HG03196 (cell line): ENCODE measurements at regions not wholly inside any gene's neighbourhood (a gene's known extent, or its start where the extent isn't known, plus 50 kb on each side); places are given as distances from the start of the nearest gene placed in this dataset.
"Not testable (repeated sequence)": the region's sequence is repeated elsewhere in the genome, so short reads cannot be mapped to it uniquely, and the experiment has no call there.

Experiments used
- ATAC-seq: cut with Tn5 transposase; IDR thresholded peaks from one replicate; pipeline ENCODE4 v1.9.1; 2021; ENCODE audit not compliant: unreplicated experiment

DNA sequence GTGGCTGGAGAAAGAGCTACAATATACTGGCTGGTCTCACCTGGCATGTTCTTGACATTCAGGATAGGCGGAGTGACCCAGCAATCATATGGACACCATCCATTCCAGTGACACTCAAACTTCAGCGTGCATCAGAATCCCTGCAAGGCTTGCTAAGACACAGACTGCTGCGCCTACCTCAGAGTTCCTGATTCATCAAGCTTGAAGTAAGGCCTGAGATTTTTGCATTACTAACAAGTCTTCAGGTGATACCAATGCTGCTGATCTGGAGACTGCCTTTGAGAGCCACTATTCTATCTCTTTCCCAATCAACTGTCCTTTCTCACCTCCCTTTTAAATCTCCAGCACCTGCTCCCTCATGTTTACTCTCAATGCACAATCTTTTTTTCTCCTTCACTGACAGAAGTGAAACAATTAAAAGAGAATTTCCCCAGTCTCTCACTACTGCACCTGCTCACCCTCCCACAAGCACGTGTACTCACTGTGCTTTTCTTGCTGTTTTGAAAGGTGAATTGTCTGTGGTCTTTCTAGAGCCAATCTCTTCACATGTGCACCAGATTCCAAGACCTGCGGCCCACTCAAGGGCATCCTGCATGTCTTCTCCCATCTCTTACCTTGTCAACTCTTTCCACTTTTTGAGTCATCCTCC is 519.2 kb downstream of the TTLL7 start:
- ATAC-seq, result not testable (repeated sequence)

DNA sequence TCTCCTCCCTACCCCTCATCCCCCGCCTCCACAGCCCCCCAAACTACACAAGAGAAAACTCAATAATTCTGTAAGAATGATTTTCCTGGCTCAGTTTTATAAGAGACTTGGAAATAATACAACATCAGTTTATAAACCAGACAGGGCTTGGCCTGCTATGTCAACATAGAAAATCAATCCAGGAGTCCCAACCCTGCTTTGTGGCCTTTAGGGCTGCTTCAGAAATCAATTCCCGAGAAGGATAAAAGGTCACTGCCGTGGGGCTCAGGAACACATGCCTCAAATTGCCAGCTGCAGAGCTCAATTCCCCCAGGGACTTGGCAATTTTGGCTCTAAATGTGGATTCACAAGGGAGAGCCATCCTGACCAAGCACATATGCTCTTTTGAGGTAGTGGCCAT is 520.8 kb downstream of the TTLL7 start:
- not testable (repeated sequence) for ATAC-seq

DNA sequence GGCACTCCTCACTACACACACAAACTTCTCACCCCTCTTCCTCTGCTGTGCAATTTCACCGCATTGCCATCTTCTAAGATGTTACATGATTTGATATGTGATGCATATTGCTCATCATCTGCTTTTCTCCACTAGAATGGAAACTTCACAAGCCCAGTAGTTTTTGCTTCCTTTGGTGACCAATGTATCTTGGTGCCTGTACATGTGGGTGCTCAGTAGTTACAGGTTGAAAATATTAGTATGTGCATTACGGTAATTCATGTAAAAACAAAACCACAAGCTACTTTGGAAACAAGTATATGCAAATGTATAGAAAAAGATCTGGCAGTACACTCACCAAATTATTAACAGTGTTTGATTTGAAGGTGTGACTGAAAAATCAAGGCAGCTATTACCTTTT is 522.4 kb downstream of the TTLL7 start:
- ATAC-seq, result not testable (repeated sequence)

DNA sequence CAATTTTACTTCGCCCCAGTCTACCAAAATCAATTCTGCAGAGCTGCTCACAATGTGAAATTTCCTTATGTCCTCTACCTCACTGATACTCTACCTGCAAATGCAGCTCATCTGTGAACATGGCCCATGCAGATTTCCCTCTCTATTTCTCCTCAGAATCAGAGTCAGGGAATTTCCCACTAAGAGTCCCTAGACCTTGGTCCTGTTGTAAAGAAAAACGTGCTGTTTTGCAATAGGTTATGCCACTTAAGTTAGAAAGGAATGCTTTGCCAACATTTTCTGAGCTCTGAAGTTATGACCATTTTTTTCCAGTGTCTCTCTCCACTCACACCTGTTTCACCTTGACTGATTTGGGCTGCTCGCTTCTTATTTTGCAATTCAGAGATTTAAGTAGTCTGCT is 524.0 kb downstream of the TTLL7 start:
- ATAC-seq, result not testable (repeated sequence)

DNA sequence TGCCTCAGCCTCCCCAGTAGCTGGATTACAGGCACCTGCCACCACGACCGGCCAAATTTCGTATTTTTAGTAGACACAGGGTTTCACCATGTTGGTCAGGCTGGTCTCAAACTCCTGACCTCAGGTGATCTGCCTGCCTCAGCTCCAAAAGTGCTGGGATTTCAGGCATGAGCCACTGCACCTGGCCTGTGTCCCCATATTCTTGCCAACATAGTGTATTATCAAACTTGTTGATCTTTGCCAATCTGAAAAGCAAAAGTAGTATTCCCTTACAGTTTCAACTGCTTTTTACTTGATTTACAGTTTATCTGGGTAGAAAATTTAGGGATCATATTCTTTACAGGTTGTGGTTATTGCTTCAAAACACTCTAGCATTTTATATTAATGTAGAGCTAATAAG is 524.9 kb downstream of the TTLL7 start:
- ATAC-seq, result not testable (repeated sequence)

DNA sequence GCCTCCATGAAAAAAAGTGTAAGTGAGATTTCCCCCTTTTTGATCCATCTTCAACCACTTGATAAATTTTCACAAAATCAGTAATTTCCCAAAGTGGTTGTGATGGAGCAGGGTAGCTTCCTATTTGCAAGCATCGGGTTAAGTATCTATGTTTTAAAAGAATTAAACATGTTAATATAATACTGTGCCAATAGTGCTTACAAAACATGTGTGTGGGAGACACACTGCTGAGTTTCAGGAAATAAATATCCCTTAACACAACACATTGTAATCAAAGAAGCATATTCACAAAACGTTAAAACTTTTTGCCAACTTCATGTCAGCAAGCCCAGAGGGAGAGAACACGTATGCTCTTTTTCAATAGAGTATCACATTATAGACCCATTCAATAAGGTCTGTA is 526.9 kb downstream of the TTLL7 start:
- not testable (repeated sequence) for ATAC-seq

DNA sequence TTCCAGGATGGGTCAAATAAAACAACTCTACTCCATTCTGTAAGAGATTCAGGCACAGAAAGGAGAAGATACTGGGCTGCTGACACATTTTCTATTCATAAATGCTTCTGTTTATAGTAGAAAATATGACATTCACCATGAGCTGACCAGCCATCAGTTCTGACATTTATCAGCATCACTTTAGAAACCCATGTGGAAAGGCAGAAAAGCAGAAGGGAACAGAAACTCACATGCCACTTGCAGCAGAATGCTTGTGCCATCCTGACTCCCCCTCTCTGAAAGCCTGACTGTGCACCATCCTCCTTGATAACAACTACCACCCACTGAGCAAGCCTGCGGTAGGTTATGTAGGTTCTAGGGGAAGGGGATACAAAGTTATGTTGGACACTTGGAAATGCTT is 527.7 kb downstream of the TTLL7 start:
- not testable (repeated sequence) for ATAC-seq

DNA sequence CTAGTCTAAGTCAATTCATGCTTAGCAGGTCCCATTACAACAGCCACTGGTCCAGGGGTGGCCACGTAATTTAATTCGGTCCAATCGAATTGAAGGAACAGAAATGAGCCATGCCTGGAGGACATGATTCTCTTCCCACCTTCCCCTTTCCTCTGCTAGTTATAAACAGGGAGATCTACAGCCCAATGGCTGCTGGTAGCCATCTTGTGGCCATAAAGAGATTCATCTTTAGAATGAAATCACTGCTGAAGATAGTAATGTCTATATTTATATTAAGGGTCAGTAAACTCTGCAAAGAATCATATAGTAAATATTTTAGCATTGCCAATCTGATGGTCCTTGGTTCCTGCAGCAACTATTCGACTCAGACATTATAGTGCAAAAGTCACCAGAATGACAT is 530.6 kb downstream of the TTLL7 start:
- ATAC-seq, result not testable (repeated sequence)

DNA sequence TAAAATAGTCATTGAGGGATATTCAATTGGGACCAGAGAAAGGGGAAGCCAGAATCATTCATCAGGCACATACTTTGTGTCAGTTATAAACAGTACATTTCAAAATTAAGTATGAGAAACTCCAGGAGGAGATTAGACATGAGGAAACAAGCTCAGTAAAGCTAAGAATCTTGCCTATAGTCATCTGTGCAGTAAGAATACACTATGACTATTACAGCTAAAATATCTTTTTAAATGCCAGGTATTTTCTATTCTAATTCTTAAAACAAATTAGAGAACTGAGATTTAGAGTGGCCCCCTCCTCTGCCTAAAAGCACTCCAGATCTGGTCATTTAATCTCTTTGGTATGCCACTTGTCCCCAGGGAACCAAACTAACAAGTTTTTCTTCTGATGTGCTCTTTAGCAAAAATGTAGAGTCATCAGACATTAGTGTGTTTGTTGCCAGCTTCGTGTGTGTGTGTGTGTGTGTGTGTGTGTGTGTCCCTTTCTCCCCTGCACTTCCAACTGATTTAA is 541.1 kb downstream of the TTLL7 start:
- not testable (repeated sequence) for ATAC-seq

DNA sequence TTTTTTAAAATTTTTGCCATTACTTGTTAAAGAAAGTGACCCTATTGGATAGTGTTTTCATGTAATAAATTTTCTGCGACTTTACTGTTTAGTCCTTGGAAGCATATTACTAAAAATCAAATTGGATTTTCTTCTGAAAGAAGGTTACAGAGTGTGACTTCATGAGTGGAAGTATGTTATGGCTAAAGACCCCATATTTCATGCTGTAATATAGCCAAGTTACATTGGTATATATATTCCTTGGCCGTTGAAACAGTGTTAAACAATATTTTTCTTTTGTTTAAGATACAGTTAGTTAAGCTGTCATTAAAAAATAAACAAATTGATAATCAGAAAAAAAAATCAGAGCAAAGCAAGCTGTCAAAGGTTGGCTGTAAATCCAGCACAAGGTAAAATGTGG is 541.7 kb downstream of the TTLL7 start:
- ATAC-seq, result not testable (repeated sequence)

DNA sequence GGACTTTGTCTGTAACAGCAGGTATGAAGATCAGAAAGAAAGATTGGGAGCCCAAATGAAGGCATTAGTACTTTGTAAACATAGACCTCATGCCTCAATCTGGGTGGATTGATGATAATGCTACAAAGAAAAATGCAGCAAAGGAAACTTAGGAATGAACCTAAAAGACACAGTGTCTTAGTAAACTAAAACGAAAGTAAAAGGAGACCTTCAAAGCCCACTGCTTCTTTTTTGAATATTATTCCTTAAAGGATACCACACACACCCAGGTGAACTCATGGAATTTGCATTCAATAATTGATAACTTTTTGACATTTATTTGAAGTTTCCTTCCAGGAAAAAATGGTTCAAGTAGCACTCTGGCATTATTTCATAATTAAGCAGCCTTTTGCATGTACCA is 543.2 kb downstream of the TTLL7 start:
- not testable (repeated sequence) for ATAC-seq

DNA sequence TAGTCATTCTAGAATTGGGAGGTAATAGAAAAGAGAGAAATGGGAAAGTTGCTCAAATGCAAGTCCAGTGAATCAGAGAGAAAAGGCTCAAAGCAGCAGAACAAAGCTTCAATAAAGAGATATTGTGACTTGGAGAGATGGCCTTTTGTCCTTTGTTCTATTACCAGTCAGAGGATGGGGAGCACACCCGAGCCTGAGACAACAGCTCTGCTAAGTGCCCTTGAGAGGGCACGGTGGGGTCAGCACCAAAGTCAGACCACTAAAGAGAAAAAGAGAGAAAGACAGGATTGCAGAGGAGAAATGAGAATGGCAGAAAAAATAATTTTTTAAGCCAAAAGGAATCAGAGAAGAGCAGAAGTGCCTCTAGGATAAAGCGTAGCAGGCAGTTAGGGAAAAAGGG is 553.1 kb downstream of the TTLL7 start:
- ATAC-seq, result not testable (repeated sequence)

DNA sequence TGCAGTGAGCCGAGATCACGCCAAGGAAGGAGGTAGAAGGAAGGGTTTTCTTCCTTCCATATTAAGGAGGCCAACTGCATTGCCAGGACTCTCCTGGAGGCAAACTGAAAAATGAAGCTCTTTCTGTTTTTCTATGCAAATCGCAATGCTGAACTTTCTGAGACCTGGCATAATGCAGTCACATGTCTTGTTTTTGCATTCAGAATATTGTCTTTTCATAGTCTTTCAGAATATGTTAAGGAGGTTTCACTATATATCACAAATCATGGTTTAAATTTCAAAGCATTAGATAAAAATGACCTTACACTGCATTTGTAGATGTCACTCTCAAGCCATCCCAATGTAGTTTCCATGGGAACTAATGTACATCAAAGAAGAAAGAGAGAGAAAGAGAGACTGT is 556.5 kb downstream of the TTLL7 start:
- not testable (repeated sequence) for ATAC-seq

DNA sequence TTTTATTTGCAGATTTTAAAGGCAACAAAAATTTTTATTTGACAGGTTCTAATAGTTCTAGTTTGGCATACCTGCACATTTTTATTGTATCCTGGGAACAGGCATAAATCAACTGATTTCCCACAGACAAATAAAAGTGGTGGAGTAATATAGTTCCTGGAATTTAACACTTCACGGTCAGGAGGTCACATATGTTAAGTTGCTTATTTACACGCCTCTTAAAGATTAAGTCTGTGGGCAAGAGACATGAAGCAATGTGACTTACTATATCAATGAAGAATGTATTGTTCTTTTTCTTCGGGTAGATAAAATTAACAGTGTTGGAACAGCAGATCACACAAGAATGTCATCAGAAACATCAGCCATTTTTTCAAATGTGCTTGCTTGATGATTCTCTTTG is 558.3 kb downstream of the TTLL7 start:
- not testable (repeated sequence) for ATAC-seq

DNA sequence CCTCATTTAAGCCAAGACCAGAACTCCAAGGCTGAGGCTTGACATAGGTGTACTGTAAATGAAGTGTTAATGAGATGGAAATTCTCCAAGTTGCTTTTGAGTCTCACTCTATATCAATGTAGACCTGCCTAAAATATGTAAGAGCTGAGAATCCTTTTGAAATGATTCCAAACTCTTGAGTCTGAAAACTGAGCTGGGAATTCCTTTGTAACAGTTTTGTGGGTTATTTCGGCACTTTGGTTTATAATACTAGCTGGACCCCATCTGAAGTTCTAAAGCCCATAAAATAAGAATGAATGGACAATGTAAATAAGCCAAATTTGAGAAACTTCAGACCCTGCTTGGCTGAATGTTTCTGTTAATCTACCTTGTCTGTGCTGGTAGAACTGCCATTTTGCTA is 558.9 kb downstream of the TTLL7 start:
- ATAC-seq, result not testable (repeated sequence)

DNA sequence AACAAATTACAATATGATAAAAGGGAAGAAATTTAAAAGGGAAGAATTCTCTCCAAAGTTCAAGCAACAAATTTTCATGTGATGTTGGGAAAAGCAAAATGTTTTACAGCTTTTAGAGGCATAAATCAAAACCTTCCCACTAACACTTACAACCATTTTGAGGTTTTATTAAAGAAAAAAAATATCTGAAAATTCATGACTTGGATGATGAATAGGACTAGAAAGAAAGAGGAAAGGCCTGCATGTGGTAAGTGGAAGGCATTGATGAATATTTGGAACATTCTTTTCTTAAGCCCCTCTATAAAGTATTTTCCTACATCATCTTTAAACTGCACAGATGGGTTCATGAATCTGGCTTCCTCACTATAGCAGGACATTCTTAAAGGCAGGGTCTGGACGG is 560.6 kb downstream of the TTLL7 start:
- ATAC-seq, result not testable (repeated sequence)

DNA sequence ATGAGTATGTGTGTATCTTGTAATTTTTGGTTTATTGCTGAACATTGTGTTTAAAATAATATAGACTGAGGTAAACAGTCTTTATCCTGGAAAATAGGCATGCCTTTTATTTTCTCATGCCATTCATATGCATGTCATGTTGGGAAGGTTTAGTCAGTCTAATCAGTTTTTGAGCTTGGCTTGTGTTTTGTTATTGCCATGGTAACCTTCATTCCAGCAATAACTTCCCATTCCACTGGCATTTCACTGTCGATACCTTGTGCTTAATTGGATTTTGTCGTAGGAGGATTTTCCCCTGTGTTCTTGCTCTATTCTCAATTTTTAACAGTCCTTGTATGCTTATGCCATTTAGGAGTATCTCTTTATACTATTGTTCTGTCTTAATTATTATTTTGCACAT is 563.6 kb downstream of the TTLL7 start:
- not testable (repeated sequence) for ATAC-seq

DNA sequence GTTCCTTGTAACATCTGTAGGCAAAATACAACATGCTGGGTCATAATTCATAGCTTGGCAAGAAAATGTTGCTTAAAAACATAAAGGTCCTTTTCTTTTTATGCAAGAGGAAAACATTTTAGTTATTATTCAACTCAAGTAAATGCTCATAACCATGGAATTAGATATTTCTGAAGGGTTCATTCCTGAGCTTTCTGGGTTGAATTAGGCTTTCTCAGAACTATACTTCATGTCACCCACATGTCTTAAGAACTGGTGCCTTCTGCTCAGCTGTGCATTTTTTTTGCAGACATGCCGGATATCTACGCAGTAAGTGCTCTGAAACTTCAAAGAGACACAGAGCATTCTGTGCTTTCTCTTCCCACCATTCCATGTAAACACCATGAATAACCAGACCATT is 571.4 kb downstream of the TTLL7 start:
- ATAC-seq, result not testable (repeated sequence)

DNA sequence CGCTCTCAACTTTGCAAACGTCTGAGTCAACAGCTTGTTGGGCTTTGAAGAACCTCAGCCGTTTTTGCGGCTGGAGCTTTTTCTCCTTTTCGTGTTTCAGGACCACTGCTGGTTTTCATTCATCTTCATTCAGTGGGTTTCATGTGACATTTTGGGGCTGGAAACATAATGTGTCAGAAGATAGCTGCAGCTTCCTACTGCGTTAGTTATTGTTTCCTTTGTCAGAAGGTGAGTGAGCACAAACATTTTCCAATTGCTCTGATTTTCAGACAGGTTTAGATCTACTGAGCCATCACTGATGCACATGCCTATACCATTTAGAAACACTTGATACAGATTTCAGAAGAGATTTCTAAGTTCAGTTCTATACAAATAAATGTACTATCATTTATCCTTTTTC is 575.5 kb downstream of the TTLL7 start:
- ATAC-seq, result not testable (repeated sequence)

DNA sequence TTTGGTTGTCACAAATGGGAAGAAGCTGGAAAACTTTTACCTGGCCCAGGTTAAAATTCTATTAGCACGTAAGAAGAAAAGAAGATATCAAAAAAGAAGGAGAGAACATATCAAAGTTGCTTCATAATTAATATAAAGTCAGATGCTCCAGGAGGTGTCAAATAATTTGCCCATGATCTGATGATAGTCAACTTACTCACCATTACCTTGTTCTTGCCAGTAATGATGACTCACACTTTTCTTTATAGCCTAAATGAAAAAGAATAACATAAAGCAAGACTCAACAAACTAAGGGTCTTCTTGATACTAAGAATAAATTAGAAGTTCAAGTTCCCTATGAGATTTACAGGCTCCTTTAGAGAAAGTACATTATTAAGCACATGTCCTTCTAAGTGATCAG is 580.4 kb downstream of the TTLL7 start:
- no peak for ATAC-seq

DNA sequence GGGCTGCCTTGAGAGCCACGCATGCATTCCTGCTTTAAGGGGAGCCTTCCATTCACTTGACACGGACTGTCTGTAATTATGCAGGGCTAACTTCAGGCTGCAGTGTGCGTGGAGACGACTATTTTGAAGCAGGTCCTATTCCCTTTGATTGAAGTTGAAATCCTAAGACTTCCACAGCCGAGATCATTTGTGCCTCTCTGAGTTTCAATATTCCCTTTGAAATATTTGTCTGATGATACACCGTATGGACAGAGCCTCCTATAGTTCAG is 585.2 kb downstream of the TTLL7 start:
- not testable (repeated sequence) for ATAC-seq

DNA sequence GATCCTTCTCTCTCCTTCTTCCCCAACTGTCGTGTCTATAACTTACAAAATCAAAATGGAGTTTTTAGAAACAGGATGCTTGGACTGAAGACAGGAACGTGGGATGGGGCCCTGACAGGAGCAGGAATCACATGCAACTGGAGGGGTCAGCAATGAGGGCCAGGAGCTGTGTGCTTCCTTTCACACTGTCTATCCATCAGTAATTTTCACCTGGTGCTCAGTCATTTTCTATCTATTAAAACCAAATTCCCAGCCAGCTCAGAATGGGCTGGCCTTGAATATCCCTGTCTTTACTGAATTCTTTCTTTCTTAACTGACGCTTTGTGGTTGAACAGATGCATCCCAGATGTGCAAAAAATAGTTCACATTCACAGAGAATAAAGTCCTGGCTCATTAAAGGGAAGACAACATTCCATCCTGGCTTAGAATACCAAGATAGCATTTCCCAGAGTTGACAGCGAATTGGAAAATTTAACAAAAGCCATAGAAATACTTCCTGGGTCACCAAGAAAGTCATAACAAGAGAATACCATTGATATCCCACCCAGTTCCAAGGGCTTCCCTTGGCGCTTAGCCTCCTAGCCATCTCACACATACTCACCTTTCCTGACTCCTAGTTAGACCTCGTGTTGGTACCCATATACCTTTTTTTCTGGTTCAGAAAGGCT is 588.1 kb downstream of the TTLL7 start:
- ATAC-seq, result not testable (repeated sequence)
